ENCODE measurements at regions not wholly inside any gene's neighbourhood (a gene's known extent, or its start where the extent isn't known, plus 50 kb on each side); places are given as distances from the start of the nearest gene placed in this dataset.
A peak's percentile ranks its signal among the peaks of the same experiment; 100 is the strongest.

DNA sequence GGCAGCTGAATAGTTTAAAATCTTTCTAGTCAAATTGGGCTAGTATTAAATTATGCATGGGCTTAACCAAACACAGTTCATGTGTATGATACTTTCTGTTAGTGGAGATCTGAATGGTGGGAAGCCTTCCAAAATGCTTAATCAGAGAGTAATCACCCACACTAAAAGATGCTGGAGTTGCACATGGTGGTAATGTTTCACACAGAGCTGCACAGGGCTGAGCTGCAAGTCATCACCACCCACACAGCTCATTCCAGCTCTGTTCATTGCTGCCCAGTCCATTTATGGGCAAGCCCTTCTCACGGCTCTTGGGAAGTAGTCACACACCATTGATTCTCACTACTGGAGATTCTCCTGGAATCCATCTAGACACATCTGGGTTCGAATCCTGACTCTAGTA is 351.5 kb upstream of the KCNN2 start:
- TF ChIP-seq, protein P1, sequence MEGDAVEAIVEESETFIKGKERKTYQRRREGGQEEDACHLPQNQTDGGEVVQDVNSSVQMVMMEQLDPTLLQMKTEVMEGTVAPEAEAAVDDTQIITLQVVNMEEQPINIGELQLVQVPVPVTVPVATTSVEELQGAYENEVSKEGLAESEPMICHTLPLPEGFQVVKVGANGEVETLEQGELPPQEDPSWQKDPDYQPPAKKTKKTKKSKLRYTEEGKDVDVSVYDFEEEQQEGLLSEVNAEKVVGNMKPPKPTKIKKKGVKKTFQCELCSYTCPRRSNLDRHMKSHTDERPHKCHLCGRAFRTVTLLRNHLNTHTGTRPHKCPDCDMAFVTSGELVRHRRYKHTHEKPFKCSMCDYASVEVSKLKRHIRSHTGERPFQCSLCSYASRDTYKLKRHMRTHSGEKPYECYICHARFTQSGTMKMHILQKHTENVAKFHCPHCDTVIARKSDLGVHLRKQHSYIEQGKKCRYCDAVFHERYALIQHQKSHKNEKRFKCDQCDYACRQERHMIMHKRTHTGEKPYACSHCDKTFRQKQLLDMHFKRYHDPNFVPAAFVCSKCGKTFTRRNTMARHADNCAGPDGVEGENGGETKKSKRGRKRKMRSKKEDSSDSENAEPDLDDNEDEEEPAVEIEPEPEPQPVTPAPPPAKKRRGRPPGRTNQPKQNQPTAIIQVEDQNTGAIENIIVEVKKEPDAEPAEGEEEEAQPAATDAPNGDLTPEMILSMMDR (conservative IDR thresholded peaks at IDR 0.05) = no peak

DNA sequence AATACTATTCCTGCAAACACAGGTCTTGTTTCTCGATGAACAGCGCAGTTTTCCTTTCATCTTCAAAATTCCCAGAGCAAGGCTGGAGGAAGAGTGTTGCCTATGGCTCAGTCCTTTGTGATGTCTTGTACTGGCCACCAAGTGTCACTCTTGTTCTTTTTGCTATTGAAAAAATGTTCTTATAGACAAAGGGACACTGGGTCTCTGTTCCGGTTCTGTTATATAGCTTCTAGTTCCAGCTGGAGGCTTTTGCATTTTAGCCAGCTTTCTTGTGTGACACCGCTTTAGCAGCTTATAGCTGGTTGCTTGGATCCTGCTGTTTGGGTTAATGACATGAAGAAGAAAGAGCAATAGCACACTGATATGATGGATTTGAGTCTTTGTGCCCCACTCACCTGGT is 343.7 kb upstream of the KCNN2 start:
- H3K27ac ChIP-seq = no peak overlapping the region
- TF ChIP-seq, protein P1 (conservative IDR thresholded peaks at IDR 0.05) = peak; percentile 81

More for the DNA sequence above, 351.5 kb upstream of the KCNN2 start:
- H3K27ac ChIP-seq = no peak overlapping the region

DNA sequence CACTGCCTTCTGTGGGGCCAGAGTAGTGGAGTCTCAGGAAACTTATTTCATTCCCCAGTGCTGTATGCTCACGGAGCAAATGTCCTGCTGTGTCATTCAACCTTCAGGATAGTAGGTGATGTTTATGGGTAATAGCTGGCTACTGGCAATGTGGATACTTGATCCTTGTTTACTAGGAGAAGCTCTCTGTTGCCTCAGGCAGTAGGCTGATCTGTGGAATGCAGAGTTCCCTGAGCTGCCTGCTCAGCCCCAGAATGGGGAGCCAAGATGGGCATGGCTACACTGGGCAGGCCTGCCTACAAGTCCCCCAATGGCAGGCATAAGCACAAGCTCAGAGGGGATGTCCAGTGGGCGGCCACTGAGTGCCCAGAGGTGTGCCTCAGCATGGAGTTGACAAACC is 323.1 kb upstream of the KCNN2 start:
- TF ChIP-seq, protein P1 (conservative IDR thresholded peaks at IDR 0.05) = no peak
- H3K27ac ChIP-seq = no peak overlapping the region

DNA sequence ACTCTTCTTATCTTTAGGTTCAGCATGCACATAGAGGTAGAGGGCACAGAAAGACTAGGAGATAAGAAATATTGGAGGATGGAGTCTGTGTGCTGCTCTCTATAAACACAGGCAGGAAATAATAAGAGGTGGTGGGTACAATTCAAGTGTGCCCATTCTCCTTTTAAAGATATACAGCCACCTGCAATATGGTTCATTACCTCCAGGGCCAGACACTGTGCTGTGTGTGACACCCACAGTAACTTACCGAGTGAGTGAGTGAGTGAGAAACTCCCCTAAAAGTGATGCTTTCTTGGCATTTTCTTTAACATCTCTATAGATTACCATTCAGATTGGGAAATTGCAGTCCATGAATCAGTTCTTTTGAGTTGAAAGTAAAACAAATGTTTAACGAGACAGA is 311.8 kb upstream of the KCNN2 start:
- no peak overlapping the region for H3K27ac ChIP-seq
- TF ChIP-seq, protein P1 (conservative IDR thresholded peaks at IDR 0.05) = no peak

DNA sequence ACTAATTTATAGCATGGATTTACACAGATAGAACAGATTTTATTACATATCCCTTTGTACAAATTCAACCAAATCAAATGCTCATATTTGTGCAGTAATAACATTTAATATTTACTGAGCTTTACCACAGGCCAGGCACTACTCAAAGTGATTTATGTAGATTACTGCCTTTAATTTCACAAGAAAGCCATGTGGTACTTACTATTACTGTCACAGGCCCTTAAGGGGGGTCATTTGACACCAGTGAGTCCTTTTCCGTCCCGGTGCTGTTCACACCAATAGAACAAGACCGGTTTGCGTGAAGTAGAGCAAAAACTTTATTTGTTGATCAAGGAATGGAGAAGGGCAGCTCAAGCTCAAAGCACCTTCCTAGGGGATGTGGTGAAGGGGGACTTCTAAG is 308.5 kb upstream of the KCNN2 start:
- TF ChIP-seq, protein P1 (conservative IDR thresholded peaks at IDR 0.05) = no peak
- no peak overlapping the region; the same call in 1 of the 2 replicates for H3K27ac ChIP-seq

DNA sequence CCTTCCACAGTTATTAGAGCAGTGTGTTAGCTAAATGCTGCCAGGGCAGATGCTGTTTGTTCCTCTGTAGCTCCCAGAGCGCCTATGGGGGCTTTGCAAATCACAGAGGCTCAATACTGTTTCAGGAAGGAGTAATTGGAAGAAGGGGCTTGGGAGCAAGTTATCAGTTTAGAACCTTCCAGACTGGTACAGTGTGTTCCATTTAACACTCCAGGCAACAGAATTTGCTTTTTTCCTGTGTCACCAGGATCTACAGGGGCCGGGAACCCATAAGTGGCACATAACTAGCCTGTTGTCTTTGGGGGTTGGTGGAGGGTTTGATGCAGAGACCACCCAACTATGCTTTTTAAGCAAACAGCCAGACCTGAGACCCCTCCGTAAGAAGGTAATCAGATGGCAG is 307.3 kb upstream of the KCNN2 start:
- TF ChIP-seq, protein P1 (conservative IDR thresholded peaks at IDR 0.05) = no peak
- H3K27ac ChIP-seq = no peak overlapping the region

DNA sequence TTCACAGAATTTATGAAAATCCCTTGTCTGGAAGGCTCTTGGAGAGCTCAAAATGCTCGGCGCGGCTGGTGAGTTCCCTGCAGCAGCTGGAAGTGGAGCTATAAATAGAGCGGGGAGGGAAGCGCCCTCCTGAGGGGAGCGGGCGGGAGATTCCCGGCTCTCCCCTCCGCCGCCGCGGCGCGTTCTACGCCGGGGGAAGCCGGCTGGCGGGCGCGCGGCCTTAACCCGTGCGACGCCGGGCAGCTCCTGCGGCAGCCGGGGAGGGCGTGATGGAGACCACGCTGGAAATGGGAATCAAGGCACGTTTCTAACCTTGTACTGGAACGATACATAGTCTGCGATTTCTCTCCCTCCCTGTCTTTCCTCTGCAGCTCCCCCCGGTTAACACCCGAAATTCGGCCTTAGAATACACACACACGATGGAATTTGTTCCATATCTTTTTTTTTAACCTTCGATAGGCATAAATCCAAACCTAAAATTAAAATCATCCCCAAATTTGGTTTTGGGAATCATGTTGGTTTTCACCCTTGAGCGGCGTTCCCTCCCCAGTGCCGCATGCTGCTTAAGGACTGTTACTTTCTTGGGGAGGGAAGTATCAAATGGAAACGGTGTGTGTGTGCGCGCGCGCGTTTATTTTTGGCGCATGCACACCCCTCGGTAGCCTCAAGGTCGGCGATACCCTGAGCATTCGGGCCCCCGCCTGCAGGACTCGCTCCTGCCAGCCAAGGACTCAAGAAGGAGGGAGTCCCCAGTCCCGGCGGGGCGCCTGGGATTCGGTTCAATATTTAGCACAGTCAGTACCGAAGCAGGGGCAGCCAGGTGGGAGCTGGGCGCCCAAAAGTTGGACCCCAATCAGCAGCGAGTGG is 306.3 kb upstream of the KCNN2 start:
- TF ChIP-seq, protein P1 (conservative IDR thresholded peaks at IDR 0.05) = no peak
- H3K27ac ChIP-seq = no peak overlapping the region; the same call in 1 of the 2 replicates

All from VCaP (cell line).